ENCODE measurements at regions not wholly inside any gene's neighbourhood (a gene's known extent, or its start where the extent isn't known, plus 50 kb on each side); places are given as distances from the start of the nearest gene placed in this dataset.

- no peak for TF ChIP-seq CTCF (IDR thresholded peaks at IDR 0.05)
- TF ChIP-seq POLR2A (IDR thresholded peaks at IDR 0.05) = no peak
Measured at GRCh38 chr2:48205137-48205798, 109.2 kb upstream of the FOXN2 start.
